T-helper 17 cell (primary cell): ENCODE measurements at regions not wholly inside any gene's neighbourhood (a gene's known extent, or its start where the extent isn't known, plus 50 kb on each side); places are given as distances from the start of the nearest gene placed in this dataset.

Experiments
- ATAC-seq: fragments of 150-1000 bp; cut with Tn5 transposase; 2 replicates; pipeline ENCODE4 v1.10.0; 2021; ENCODE audit warnings: mild to moderate bottlenecking, moderate library complexity
- DNase-seq, 3 donors: peaks; one replicate each; pipeline versions ENCODE4 v3.0.0 to v3.0.0-alpha.2; 2020 to 2021
- H3K9me3 ChIP-seq: one replicate; pipeline ENCODE4 v1.7.0; 2013; ENCODE audit warnings: low read length, mild to moderate bottlenecking; ENCODE audit not compliant: control insufficient read depth, poor library complexity, severe bottlenecking
- H3K27ac Mint-ChIP-seq: one replicate; pipeline ENCODE4 v1.8.0; 2022; ENCODE audit warnings: mild to moderate bottlenecking, moderate library complexity, mixed read lengths
- H3K27me3 Mint-ChIP-seq: one replicate; pipeline ENCODE4 v1.8.0; 2022; ENCODE audit warnings: mixed read lengths
- H3K36me3 Mint-ChIP-seq: one replicate; pipeline ENCODE4 v1.8.0; 2022; ENCODE audit warnings: low read depth, mixed read lengths
- H3K4me1 Mint-ChIP-seq: one replicate; pipeline ENCODE4 v1.8.0; 2022; ENCODE audit warnings: mild to moderate bottlenecking, mixed read lengths
- H3K4me3 Mint-ChIP-seq: one replicate; pipeline ENCODE4 v1.8.0; 2022; ENCODE audit warnings: mild to moderate bottlenecking, moderate library complexity, mixed read lengths

- Mint-ChIP-seq H3K4me1 (no peaks in the 10 kb centered on the region), H3K4me3 (no peak overlapping the region), H3K27me3 (peaks cover 52% of the 10 kb centered on the region), H3K27ac (no peak overlapping the region), H3K36me3 (no peaks in the 10 kb centered on the region)
- ATAC-seq (no peak), DNase-seq (no peak)
- H3K9me3 ChIP-seq, result no peaks in the 10 kb centered on the region
Observed at GRCh38 chr5:146394486-146394885, 52.6 kb upstream of the TCERG1 start.

- Mint-ChIP-seq H3K27ac (no peak overlapping the region), H3K27me3 (peaks cover 59% of the 10 kb centered on the region), H3K36me3 (no peaks in the 10 kb centered on the region), H3K4me3 (no peak overlapping the region), H3K4me1 (no peaks in the 10 kb centered on the region)
- ATAC-seq (no peak), DNase-seq (no peak)
- no peaks in the 10 kb centered on the region for H3K9me3 ChIP-seq
Observed at GRCh38 chr5:146395193-146395592, 51.9 kb upstream of the TCERG1 start.
